ENCODE measurements at regions not wholly inside any gene's neighbourhood (a gene's known extent, or its start where the extent isn't known, plus 50 kb on each side); places are given as distances from the start of the nearest gene placed in this dataset.
"Not testable (repeated sequence)": the region's sequence is repeated elsewhere in the genome, so short reads cannot be mapped to it uniquely, and the experiment has no call there.

DNA sequence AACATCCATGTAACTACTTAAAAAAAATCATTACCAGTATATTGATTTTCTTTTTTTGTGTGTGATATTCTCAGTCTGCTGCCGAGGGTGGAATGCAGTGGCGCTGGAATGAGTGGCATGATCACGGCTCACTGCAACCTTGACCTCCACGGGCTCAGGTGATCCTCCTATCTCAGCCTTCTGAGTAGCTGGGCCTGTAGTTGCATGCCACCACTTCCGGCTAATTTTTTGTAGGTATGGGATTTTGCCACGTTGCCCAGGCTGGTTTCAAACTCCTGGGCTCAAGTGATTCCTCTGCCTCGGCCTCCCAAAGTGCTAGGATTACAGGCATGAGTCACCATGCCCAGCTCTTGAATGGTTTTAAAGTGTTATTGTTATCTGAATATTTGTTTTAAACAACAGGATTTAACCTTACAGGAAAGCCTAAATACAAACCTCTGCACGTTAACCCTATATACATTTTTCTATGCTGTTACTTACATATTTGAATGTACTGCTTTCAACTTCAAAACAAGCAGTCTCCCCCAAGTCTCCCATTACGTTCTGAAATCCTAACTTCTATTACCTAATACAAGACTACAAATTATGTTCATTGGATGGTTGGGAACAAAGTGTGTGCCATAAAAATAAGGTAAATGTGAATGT, 61.7 kb downstream of the KPNA2 start:
- DNase-seq: no peak

DNA sequence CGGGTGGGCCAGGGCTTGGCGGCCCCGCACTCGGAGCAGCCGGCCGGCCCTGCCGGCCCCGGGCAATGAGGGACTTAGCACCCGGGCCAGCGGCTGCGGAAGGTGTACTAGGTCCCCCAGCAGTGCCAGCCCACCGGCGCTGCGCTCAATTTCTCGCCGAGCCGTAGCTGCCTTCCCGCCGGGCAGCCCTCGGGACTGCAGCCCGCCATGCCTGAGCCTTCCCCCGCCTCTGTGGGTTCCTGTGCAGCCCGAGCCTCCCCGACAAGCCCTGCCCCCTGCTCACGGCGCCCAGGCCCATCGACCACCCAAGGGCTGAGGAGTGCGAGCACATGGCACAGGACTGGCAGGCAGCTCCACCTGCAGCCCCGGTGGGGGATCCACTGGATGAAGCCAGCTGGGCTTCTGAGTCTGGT, 63.8 kb downstream of the KPNA2 start:
- not testable (repeated sequence) for DNase-seq

DNA sequence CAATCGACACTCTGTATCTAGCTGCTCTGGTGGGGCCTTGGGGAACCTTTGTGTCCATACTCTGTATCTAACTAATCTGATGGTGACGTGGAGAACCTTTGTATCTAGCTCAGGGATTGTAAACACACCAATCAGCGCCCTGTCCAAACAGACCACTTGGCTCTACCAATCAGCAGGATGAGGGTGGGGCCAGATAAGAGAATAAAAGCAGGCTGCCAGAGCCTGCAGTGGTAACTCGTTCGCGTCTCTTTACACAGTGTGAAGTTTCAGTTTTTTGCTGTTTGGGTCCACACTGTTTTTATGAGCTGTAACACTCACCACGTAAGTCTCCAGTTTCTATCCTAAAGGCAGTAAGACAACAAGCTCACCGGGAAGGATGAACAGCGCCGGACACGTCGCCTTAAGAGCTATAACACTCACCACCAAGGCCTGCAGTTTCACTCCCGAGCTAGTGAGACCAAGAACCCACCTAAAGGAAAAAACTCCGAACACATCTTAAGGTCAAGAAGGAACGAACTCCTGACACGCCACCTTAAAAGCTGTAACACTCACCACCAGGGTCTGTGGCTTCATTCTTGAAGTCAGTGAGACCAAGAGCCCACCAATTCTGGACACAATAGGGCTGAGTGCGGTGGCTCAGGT, 64.6 kb downstream of the KPNA2 start:
- no peak for DNase-seq

DNA sequence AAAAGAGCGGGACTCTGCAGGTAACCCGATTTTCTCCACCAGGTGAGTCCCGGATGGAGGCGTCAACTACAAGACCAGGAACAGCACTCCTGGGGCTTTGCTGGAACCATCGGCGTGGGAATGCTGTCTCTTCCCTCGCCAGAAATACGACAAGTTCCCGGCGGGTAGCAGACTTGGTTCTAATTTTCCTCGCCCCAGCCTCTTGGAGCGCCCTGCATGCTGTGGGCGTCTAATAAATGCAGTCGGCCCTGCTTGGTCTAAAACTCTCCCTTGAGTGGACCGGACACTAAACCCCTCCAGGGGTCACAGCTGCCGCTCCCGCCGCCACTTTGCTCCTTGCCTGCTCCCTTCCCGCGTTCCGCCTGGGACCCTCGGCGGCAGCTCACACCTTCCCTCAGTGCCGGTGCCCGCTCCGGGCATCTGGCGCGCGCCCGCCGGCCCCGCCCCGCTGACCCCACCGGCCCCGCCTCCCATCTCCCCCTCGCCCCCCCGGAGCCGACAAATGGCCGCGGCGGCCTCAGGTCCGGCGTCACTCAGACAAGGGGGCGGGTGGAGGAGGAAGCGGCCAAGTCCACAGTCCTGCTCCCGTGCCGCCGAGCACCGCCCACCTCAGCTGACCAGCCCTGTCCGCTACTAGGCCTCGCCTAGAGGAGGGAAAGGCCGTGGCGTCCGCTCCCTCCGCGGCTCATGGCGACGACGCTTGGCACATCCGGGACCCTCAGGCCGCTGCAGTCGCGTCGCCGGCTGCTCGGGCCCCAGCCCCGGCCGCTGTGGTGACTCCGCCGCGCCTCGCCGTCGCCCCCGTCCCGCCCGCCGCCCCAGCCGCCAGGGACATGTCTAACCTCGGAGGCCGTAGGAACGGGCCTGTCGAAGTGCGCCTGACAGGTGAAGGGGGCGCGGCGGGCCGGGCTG, 65.8 kb downstream of the KPNA2 start:
- peak; percentile 60 to 88 for DNase-seq

DNA sequence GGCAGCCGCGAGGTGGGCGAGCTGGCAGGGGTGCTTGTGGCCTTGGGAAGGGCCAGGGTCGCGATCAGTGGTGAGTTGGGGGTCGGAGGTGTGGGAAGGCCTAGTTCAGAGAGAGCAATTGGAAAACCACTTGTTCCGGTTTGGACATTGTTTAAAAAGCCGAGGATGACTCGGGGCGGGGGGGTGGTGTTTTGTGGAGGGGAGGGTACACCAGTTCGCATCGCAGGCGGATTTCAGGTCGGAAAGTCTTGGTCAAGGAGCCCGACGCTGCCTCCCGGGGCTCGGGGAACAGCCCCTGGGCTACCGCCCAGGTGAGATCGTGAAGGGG, 66.4 kb downstream of the KPNA2 start:
- DNase-seq: no peak

DNA sequence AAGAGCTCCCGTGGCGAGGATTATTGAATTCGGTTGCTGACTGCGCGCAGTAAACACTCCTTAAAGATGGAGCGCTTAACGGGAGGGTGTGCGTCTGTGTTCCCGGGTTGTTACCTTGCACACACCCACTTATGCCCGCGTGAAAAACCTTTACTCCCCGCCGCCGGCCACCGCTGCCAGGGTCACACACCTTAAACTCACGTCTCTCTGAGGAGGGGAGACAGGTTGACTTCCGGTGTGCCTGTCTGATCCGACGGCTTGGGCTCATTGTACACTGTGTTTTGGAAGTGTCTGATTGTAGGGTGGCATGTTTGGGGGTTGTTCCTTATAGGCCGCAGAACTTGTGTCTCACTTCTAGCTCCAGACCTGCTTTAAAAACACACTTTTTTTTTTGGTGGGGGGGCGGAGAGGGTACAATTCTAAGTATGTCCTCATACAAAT, 66.8 kb downstream of the KPNA2 start:
- DNase-seq: no peak

DNA sequence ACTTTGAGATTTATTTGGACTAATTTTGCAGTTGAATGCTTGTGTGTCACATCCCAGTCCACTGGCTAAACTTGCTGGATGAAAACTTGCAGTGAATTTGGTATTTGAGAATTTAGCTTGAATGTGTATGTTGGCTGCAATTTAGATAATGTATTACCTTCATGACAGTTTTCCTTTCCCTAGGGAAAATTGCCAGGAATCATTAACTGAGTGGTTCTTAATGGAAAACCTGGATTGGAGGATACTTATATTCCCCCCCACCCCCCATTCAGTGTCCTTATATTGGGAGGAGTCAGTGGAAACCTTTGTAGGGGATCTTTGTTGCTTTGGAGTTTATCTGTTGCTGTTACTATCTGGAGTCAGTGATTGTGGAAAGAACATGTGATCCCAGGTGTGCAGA, 67.6 kb downstream of the KPNA2 start:
- DNase-seq: no peak

DNA sequence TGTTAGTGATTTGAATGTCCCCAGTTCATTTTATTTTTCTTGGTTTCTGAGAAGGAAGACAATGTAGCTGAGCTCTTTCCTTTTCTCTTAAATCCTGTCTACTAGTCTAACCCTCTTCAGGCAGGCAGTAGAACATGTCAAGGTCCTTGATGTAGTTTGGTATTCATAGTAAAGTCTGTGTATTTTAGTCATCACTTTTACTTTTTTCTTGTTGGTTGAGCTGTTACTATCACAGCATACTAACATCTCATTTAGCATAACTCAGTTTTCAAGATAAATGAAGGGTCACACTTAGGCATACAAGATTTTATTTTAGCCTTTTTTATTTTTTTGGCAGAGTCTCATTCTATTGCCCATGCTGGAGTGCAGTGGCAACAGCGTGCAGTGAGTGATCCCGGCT, 70.5 kb downstream of the KPNA2 start:
- no peak for DNase-seq

DNA sequence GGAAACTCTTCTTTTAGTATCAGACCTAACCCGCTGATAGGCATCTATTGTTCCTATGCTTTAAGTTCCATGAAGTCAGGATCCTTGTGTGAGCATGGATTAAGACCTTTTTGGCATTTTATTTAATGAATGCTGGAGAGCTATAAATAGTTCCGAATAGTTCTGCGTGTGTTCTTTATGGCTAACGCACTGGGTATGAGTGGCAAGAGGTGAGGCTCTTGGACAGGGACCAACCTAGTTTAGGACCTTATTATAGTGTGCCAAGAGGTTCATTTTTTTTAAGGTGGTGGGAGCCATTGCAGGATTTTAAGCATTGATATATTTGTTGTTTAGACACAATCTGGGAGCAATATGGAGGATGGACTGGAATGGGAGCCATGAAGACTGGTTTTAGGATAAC, 71.8 kb downstream of the KPNA2 start:
- DNase-seq: no peak

DNA sequence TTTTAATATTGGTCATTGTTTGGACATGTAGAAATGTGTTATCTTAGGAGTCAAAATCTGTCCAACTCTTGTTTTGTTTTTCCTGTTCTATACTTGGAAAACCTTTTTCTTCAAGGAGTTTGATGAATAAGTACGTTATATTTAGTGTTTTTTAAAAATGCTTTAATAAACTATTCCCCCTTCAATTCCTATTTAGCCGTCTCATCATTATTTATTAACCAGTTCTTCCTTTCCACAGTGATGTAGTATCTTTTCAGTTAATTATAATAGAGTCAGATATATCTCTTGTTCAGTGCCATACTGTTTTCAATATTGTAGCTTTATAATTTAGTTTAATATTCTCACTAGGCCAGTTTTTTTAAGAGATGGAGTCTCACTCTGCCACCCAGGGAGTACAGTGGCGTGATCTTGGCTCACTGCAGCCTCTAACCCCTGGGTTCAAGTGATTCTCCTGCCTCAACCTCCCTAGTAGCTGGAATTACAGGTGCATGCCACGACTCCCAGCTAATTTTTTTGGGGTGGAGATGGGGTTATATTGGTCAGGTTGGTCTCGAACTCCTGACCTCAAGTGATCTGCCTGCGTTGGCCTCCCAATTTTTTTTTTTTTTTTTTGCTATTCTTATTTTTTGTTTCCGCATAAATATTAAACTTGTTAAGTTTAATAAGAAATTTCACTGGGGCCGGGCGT, 72.9 kb downstream of the KPNA2 start:
- no peak for DNase-seq

DNA sequence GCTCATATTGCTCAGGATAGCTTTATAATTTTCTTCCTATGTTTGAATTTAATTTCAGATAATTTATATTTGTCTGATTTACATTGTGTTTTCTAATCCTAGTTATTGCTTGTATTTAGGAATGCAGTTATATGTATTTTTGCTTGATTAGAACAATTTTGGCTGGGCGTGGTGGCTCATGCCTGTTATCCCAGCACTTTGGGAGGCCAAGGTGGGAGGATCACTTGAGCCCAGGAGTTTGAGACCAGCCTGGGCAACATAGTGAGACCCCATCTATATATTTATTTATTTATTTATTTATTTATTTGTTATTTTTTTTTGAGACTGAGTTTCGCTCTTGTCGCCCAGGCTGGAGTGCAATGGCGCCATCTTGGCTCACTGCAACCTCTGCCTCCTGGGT, 73.9 kb downstream of the KPNA2 start:
- DNase-seq: not testable (repeated sequence)

DNA sequence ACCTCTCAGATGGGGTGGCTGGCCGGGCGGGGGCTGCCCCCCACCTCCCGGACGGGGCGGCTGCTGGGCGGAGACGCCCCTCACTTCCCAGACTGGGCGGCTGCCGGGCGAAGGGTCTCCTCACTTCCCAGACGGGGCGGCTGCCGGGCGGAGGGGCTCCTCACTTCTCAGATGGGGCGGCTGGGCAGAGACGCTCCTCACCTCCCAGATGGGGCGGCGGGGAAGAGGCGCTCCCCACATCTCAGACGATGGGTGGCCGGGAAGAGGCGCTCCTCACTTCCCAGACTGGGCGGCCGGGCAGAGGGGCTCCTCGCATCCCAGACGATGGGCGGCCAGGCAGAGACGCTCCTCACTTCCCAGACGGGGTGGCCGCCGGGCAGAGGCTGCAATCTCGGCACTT, 80.7 kb downstream of the KPNA2 start:
- not testable (repeated sequence) for DNase-seq

DNA sequence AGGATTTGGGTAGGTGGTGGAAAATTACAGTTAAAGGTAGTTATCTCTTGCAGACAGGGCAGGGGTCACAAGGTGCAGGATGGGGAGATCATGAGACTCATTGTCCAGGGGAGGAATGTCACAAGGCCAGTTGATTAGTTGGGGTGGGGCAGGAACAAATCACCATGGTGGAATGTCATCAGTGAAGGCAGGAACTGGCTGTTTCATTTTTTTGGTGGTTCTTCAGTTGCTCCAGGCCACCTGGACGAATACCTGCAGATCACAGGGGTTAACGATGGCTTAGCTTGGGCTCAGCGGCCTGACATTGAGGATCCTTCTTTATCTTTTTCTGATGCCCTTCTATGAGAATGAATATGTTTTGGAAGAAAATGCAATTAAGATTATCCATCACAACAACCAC, 87.1 kb downstream of the KPNA2 start:
- no peak for DNase-seq

DNA sequence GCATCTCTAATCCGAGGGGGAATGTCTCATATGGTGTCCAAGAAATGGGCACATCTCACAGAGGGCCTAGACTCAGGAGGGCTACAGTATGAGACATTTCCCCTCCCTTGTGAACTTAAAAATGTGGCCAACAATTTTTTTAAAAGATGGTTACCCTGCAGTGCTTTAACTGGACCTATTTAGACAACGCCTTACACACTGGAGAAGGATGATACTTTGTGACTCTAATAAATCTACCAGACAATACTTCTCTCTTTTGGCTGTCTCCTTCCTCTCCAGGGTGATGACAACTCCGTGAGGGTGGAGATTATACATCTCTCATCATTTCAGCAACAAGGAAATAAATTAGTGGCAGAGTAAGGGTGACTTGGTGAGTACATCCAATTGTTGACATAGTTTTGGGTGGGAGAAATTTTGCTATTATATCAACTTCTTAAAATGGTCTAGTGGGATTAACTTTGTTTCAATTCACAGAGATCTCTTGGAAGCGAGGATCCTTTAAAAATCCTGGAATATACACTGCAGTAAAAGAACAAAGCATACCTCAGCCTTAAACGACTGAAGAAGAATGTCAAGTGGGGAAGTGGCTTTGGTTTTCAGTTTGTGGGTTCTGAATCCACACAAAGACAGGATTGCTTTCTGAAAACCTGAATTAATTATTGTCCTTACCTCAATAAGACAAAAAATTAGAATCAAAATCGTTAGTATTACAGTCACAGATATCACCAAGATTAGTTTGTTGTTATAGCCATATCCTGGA, 89.8 kb downstream of the KPNA2 start:
- no peak for DNase-seq

DNA sequence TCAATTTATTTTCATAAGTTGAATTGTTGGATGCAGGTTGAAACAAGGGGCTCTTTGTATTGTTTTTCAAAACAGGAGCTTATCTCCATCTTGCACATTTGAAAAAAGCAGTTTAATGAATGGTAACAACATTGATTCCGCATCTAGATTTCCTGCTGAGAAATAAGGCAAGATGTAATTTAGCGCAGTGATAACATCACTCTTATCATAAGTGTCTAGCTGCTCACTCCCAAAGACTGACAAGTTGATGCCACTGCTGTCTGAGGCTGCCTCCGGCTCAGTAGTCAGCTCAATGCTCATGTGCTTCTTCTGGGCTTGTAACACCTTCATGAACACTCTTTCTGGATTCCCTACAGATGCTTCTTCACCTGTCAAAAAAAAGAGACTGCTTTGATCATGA, 92.4 kb downstream of the KPNA2 start:
- DNase-seq: no peak

DNA sequence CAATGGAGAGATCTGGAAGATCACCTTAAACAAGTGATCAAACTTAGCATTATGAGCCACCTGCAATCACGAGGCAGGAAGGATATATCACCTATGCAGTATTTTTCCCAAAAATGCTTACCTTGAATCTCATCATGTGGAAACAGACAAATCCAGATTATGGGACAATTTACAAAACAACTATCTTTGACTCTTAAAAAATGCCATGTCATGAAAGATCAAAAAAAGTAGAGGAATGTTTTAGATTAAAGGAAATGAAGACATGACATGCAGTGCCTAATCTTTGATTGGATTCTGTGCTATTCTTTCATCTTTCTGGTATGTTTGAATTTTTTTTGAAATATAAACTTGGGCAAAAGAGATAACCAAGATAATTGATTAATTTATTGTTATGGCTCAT, 95.9 kb downstream of the KPNA2 start:
- DNase-seq: no peak

DNA sequence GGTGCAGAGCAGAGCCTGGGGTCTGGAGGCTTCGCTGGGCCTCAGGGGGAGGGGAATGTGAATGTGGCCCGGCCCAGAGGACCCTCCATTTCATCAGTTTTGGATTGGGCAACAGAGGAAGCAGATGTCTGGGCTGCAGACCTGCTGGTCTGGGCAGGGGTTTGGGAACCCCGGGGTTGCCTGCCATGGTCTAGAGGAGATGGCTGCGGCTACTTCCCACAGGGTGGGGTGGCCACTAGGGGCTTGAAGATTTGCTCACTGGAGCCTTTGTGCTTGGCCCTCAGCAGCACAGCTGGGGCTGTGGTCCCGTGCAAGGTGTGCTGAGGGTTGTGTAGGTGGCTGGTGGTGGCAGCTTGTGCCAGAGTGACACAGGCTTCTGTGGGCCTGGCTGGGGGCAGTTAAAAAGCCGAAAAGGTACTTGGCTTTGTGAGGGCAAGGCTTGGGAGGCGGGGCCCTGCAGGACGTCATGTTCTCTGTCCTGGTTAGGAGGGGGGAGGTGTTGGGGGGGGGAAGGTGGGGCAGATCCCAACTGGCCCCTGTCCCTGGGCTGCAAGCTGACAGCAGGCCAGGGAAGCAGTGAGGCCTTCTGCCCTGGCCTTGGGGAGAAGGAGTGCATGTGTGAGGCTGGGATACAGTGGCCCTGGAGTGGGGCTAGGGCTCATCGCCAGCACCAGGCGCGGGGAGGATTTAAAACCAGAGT, 98.0 kb downstream of the KPNA2 start:
- no peak for DNase-seq

DNA sequence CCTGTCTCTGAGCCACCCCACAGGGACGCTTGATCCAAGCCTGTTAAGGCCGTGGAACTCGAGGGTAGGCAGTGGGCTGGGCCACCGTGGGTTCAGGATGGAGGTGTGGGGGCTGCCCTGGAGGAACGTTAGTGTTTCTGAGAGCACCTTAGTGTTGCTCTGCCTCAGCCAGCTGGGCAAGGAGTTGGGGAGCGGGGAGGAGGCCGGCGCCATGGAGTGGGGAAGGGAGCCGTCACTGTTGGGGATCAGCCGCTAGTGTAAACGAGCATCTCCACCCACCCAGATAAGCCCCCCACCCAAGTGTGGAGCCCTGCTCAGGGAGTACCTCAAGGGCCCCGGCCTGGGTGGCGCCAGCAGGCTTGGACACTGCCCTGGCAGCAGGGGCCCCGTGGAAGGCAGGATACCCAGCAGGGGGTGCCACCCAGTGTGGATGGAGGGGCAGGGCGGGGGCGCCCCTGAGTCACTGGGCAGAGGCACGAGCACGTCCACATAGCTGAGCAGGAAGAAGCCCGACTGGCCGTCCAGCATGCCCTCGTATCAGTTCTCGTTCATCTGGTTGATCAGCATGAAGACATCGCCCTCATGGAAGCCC, 98.6 kb downstream of the KPNA2 start:
- no peak for DNase-seq

DNA sequence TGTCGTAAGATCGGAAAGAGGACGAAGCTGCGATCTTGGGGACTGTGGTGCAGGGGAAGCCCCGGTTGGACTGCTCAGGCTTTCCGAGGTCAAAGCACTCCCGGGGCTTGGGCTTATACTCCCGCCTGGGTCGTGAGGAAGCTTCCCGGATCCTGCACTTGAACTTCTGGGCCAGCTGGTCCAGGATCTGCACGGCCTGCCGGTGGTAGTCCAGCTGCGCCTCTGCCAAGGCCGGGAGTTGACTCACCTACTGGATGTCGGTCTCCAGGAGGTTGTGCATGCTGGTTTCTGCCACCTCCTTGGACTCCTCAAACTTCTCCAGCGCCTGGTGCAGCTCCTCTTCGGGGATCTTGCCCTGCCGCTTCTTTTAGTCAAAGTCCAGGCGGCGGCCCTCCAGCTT, 99.2 kb downstream of the KPNA2 start:
- DNase-seq: no peak

DNA sequence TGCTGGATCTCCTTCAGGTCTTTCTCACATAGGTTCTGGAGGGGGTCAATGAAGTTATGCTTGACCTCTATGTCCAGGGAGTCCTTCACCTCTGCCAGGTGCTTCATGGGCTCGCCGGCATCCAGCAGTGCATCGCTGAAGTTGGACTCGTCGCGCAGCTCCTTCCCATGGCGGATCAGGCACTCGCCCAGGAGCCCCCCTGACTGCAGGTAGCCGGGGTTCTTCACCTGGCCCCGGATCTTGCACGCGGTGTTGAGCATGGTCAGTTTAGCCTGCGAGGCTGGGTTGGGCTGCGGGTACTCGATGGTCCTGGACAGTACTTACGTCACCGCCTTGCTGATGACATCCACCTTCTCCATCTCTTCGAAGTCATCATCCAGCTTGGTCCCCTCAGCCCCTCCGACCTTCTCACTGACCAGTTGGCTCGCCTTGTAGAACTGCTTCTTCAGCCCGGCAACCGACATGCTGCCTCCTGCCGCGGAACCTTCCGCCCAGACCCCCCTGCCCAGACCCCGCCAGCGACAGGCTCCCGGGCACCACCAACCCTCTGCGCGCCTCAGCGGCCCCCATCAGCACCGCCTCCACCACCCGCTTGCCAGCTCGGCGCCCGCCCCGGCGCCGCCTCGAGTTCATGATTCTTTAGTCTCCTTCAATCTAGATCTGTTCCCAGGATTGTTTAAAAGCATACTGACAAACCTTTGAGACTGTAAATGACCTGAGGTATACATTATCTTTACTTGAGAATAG, 99.8 kb downstream of the KPNA2 start:
- no peak for DNase-seq

DNA sequence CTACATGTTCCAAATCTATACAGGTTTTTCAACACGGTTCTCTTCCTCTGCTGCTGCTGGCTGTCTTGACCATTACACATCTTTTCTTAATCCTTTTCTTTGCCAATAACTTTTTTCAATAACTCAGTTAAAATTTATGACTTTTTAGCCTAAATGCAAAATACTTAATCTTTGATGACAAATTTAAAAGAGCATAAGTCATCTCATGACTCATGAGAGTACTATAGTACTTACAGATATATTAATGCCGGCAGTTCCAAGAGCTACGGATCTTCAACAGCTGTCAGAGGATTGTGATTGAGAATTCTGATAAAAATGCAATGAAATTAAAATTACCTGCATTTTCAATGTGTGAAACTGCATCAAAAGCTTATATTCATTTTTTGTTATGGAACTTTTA, 105.5 kb downstream of the KPNA2 start:
- no peak for DNase-seq

All from NCI-H187 (cell line).